SJCRH30 (cell line): ENCODE measurements at regions not wholly inside any gene's neighbourhood (a gene's known extent, or its start where the extent isn't known, plus 50 kb on each side); places are given as distances from the start of the nearest gene placed in this dataset.
A peak's percentile ranks its signal among the peaks of the same experiment; 100 is the strongest.

ENCODE experiments used
- DNase-seq, 2 experiments: peaks; one replicate each; pipeline ENCODE4 v3.0.0-alpha.2; 2015 to 2020
- H3K27ac ChIP-seq: fragments of 250-450 bp; sonication (Bioruptor Pico); 2 replicates; pipeline ENCODE4 v1.5.1; 2020; ENCODE audit warnings: mild to moderate bottlenecking, moderate library complexity
- H3K27me3 ChIP-seq: fragments of 250-450 bp; sonication (Bioruptor Pico); 2 replicates; pipeline ENCODE4 v1.5.1; 2020; ENCODE audit warnings: mild to moderate bottlenecking, moderate library complexity
- H3K36me3 ChIP-seq: fragments of 250-450 bp; sonication (Bioruptor Pico); 2 replicates; pipeline ENCODE4 v1.5.1; 2020; ENCODE audit warnings: mild to moderate bottlenecking, moderate library complexity
- H3K4me1 ChIP-seq: fragments of 250-450 bp; sonication (Bioruptor Pico); 2 replicates; pipeline ENCODE4 v1.5.1; 2020; ENCODE audit warnings: mild to moderate bottlenecking, moderate library complexity
- H3K4me3 ChIP-seq: fragments of 250-450 bp; sonication (Bioruptor Pico); 2 replicates; pipeline ENCODE4 v1.5.1; 2020; ENCODE audit warnings: mild to moderate bottlenecking, moderate library complexity
- H3K9me3 ChIP-seq: fragments of 250-450 bp; sonication (Bioruptor Pico); replicated peaks from 2 replicates; pipeline ENCODE4 v1.5.1; 2020; ENCODE audit warnings: mild to moderate bottlenecking, moderate library complexity

DNA sequence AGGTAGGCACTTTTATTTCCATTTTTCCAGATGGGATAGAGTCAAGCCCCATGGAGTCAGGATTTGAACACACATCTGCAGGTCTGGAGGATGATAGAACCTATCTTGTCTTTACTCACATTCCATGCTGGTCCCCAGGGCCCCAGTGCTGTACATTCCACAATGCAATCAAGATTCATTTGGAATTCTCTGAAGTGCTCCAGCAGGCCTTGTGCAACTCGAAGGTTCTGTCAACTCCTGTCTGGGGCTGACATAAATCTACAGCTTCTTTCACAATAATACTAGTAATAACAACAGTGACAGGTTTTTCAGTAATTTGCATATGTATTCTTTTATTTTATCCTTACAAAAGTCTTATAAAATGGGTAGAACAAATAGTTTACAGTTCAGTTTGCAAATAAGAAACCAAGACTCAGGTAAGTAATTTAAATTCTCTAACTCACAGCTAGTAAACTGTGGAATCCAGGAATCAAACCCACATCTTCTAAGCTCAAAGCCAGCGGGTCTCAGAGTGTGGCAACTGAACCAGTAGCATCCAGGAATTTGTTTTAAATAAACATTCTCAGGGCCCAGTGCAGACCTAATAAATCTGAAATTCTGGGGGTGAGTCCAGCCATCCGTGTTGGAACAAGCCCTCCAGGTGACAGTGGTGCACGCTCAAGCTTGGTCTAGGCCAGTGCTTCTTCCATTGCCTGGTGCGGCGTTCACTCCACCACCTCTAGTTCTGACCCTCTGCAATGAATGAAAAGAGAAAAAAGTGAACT is 137.0 kb upstream of the TNFAIP3 start:
- H3K27ac ChIP-seq, result no peak overlapping the region; the same call in 1 of the 2 replicates
- no peak for DNase-seq
- H3K27me3 ChIP-seq, result no peaks in the 10 kb centered on the region
- H3K9me3 ChIP-seq, result no peaks in the 10 kb centered on the region
- no peaks in the 10 kb centered on the region for H3K36me3 ChIP-seq
- H3K4me3 ChIP-seq, result no peak overlapping the region
- H3K4me1 ChIP-seq, result peaks cover 38% of the 10 kb centered on the region

DNA sequence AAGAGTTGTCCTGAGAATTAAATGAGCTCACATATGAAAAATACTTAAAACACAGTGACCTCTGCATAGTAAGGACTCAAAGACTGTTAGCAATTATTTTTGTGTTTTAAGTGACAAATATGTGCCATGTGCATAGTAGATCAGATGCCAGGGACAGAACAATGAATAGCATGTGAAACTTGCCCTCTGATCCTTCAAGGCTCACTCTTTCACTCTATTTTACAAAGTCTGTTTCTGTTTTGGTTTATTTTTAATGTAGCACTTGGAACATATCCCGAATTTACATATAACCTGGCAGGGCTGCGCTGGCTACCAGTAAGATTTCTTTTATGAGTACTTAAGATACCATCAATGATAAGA is 135.5 kb upstream of the TNFAIP3 start:
- no peak overlapping the region; the same call in 1 of the 2 replicates for H3K27ac ChIP-seq
- H3K4me1 ChIP-seq, result peaks cover 47% of the 10 kb centered on the region
- no peaks in the 10 kb centered on the region for H3K36me3 ChIP-seq
- H3K4me3 ChIP-seq, result no peak overlapping the region
- DNase-seq, result no peak
- H3K27me3 ChIP-seq, result no peaks in the 10 kb centered on the region
- H3K9me3 ChIP-seq, result no peaks in the 10 kb centered on the region

DNA sequence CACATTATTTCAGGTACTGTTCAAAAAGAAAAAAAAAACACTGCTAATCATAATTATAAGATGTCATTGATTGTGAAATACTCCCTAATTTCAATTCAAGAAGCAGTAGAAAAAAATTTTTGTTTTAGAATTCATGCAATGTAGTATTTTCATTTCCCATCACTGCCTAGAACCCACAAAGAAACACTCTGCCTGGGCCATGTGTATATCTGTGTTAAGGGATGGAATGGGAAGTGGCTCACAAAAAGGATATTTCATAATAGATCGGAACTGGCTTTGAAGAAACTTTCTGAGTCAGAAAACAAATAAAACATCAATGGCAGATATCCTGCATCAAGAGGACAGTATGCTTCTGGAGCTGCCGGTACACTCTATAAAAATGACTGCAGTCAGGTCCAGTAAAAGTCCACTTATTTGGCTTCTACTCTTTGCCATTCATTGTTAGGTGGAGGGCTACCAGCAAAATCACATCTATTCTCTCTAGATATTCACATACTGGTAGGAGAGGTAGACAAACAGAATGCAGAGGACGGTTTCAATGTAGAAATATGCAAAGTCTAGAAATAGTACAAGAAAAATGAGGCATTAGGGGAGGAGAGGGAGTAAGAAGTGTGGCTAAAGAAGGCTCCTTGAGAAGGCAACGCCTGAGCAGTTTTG is 135.0 kb upstream of the TNFAIP3 start:
- Histone ChIP-seq H3K27ac (peak overlapping the region; percentile 69), H3K4me1 (peaks cover 52% of the 10 kb centered on the region), H3K27me3 (no peaks in the 10 kb centered on the region), H3K9me3 (no peaks in the 10 kb centered on the region), H3K4me3 (no peak overlapping the region), H3K36me3 (no peaks in the 10 kb centered on the region)
- no peak for DNase-seq

DNA sequence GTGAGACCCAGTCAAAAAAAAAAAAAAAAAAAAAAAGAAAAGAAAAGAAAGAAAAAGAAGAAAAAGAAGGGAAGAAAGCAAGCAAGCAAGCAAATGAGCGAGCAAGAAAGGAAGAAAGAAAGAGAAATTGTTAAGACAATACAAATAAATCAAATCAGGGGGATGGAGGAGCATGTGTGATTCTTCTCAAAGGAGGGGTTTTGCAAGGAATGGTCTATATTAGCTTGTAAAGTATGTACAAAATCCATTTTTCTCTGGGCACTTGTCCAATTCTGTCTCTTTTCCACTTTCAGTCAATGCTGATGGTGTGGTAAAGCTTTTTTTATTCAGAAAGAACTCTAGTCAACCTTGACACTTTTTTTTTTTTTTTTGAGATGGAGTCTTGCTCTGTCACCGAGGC is 133.7 kb upstream of the TNFAIP3 start:
- Histone ChIP-seq H3K4me1 (peaks cover 50% of the 10 kb centered on the region), H3K36me3 (no peaks in the 10 kb centered on the region), H3K27me3 (no peaks in the 10 kb centered on the region), H3K4me3 (no peak overlapping the region), H3K9me3 (no peaks in the 10 kb centered on the region), H3K27ac (no peak overlapping the region)
- no peak for DNase-seq

DNA sequence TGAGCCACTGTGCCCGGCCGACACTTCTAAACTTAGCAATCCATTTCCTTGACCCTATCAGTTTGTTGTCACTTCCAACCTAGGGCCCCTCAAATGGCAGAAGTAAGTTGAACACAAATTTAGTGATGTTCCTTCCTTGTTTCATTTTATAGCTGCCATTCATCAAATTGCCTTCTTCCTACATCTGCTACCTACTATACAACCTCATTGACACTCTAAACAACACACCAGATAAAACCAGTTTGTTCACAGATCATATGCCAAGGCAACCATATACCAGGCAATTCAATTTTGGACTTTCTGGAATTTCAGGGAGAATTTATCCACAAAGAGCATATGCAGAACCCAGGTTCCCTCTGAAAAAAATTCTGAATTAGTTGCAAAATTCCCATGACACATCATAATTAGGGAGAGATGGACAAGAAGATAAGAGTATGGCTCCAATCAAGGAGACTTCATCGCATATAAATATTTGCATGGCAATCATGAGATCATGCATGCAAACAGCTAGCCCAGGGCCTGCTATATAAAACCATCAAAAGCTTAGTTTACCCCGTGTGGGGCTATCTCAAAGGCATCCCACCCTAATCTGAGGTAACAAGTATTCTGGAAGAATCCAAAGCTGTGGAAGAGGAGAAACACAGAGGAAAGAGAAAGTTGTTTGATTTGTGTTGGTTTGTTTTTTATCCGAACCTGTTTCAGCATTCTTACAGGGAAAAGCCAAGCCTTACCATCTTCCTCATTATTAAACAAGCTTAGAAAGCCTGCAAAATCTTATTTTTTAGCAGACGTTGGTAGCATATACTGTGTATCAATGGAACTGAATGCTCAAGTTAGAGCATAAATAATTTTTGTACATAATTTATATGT is 132.8 kb upstream of the TNFAIP3 start:
- Histone ChIP-seq H3K4me3 (no peak overlapping the region), H3K36me3 (no peaks in the 10 kb centered on the region), H3K4me1 (peaks cover 43% of the 10 kb centered on the region), H3K9me3 (no peaks in the 10 kb centered on the region), H3K27ac (no peak overlapping the region), H3K27me3 (no peaks in the 10 kb centered on the region)
- no peak for DNase-seq

DNA sequence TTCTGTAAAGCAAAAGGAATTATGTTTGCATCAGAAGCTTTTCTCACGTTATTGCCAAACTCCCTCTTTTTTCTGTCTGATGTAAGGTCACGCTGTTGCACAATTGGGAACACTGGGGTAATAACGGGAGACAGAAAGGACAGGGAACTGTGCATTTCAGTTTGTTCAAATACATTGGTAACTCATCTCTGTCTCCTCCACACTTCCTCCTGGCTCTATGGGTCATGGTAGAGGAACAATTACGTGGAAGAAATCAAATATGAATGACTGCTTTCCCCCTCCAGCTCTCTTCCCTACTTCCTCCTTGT is 132.2 kb upstream of the TNFAIP3 start:
- no peak overlapping the region for H3K4me3 ChIP-seq
- no peak overlapping the region for H3K27ac ChIP-seq
- H3K4me1 ChIP-seq, result peaks cover 37% of the 10 kb centered on the region
- H3K36me3 ChIP-seq, result no peaks in the 10 kb centered on the region
- H3K27me3 ChIP-seq, result no peaks in the 10 kb centered on the region
- H3K9me3 ChIP-seq, result no peaks in the 10 kb centered on the region
- DNase-seq, result no peak

DNA sequence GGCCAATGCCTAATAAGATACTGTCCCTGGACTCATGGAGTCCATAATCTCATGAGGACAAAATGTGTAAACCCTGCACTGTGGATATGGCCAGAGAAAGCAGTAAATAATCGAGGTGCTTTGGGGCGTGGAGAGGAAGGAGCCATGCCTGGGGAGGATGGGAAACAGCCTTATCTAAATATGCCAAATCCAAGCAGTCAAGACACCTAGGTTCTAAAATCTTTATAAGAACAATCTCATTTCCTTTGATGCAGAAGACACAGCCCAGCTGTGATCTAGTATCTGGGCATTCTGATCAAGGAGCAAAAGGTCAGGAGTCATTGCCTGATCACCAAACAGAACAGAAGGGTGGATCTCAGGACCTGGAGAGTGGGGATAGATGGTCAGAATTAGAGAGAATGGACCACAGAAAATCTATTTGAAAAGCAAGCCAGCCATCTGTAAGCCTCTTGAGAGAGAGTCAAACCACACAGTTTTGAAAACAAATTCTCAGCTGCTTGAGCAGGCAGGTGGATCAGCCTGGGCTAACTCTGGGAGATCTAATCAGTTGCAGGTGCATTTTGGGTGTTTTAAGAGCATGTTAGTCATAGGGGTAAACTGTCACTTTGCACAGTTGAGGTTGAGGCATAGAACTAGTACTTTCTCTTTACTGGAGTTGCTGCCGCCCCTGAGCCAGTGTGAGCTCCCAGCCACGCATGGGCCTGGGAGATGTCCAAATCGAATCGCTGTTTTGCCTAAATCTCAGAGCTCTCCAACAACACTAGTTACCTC is 130.8 kb upstream of the TNFAIP3 start:
- DNase-seq, result peak; percentile 44 to 73
- Histone ChIP-seq H3K27ac (no peak overlapping the region), H3K4me1 (peaks cover 41% of the 10 kb centered on the region), H3K4me3 (no peak overlapping the region), H3K36me3 (no peaks in the 10 kb centered on the region), H3K9me3 (no peaks in the 10 kb centered on the region), H3K27me3 (no peaks in the 10 kb centered on the region)

DNA sequence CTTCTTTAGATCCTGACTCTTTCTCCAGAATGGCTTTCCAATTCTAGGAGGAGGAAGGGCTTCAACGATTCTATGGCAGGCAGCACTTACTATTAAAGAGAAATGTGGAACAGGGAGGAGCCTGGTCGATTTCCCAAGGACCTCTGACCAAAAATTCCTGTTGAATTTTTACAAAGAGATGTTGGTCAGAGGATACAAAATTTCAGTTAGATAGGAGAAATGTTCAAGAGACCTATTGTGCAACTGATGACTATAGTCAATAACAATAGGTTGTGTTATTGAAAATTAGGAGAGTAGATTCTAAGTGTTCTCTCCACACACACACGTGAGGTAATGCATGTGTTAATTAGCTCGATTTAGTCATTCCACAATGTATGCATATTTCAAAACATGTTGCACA is 130.1 kb upstream of the TNFAIP3 start:
- Histone ChIP-seq H3K27ac (no peak overlapping the region), H3K4me3 (no peak overlapping the region), H3K27me3 (no peaks in the 10 kb centered on the region), H3K4me1 (peaks cover 36% of the 10 kb centered on the region), H3K9me3 (no peaks in the 10 kb centered on the region), H3K36me3 (no peaks in the 10 kb centered on the region)
- no peak for DNase-seq

DNA sequence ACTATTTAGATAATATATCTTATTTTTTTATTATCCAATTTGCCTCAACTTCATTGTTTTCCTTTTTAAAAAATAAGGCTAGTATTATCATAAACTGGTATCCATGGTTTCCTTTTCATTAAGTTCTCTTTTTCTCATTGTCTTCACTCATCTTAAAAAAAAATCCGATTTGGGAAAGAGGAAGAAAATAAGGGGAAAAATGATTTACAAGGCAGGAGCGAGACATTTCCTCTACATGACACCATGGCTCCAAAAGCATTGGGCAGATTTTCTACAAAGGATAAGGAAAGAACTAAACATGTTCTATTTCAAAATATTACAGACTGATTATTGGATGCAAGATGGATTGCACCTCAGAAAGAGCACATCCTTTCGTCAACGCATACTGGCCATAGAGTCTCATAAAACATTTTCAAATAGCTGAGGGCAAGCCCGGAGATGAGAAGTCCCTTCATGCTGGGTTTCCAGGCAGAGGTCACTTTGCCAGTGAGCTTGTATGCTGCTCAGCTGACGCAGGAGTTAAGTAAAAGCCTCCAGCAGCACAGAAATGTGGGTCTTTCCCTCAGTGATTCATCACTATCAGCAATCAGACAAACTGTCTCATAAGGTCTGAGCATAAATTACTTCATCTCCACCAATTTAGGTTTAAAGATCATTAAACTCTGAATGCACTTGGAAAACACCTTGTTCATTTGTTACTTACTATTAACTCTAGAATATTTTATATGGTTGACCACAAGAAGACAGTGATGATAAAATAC is 129.0 kb upstream of the TNFAIP3 start:
- H3K4me1 ChIP-seq, result peaks cover 25% of the 10 kb centered on the region
- H3K9me3 ChIP-seq, result no peaks in the 10 kb centered on the region
- no peak overlapping the region for H3K27ac ChIP-seq
- H3K36me3 ChIP-seq, result no peaks in the 10 kb centered on the region
- no peaks in the 10 kb centered on the region for H3K27me3 ChIP-seq
- no peak overlapping the region for H3K4me3 ChIP-seq
- no peak for DNase-seq

DNA sequence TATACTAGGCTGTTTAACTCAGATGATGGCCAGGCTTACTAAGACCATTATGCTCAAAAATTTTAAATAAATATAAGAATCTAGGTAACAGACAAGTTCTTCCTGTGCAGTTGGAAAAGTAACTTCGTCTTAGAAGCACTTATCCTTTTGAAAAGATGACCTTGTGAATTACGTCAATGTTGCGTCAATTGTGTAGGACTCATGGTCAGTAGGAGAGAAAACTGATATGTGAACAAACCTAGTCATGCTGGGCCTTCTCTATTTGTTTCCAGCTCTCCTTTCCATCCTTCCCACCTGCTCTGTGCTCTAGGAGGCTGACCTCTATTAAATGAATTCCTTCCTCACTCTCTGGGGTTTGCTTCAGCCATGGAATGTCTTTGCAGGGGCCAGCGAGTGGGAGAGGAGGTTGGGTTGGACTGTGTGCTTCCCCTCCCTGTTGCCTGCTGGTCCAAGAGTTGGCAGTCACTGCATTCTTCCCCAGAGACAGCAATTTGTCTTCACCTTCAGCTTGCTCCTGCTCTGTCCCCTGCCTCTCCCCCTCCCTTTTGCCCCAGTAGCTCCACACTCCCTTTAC is 128.0 kb upstream of the TNFAIP3 start:
- Histone ChIP-seq H3K4me3 (no peak overlapping the region), H3K27ac (no peak overlapping the region), H3K36me3 (no peaks in the 10 kb centered on the region), H3K4me1 (peaks cover 25% of the 10 kb centered on the region), H3K27me3 (no peaks in the 10 kb centered on the region), H3K9me3 (no peaks in the 10 kb centered on the region)
- no peak for DNase-seq

DNA sequence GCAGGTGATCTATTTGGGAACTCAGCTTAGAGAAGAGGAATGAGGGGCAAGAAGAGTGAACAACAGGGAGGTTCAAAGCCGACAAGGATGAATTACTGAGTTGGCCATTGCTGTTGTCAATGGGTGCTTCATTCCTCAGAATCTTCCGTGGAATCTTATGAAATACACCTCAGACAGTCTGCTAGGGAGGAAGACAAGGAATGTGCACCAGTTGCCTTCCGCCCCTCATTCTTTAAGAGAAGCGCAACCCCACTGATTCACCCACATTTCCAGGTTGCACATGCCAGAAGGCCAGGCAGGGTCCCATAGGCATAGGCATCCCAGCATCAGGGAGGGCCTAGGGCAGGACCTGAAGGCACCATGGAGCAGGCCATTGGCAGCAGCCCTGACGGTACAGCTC is 127.5 kb upstream of the TNFAIP3 start:
- no peak for DNase-seq
- no peak overlapping the region for H3K27ac ChIP-seq
- H3K9me3 ChIP-seq, result no peaks in the 10 kb centered on the region
- no peaks in the 10 kb centered on the region for H3K27me3 ChIP-seq
- no peak overlapping the region for H3K4me3 ChIP-seq
- no peaks in the 10 kb centered on the region for H3K36me3 ChIP-seq
- H3K4me1 ChIP-seq, result peaks cover 25% of the 10 kb centered on the region

DNA sequence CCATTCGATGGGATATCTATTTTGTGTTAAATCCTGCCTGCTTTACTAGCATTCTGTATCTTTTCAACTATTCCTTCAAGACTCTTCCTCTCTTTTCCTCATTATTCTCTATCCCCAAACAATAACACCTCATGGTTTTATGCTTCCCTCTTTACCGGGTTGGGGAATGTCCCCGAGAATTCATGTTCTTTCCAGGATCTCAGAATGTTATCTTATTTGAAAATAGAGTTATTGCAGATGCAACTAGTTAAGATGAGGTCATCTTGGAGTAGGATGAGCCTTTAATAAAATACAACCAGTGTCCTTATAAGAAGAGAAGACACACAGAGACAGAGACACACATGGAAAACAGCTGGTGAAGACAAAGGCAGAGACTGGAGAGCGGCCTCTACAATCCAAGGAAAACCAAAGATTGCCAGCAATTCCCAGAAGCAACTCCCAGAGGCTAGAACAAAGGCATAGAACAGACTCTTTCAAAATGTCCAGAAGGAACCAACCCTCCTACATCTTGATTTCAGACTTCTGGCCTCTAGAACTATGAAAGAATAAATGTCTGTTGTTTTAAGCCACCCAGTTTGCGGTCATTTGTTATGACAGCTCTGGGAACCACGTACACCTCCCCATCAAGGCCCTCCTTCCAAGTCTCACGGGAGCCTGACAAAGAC is 126.8 kb upstream of the TNFAIP3 start:
- no peak overlapping the region for H3K27ac ChIP-seq
- H3K36me3 ChIP-seq, result no peaks in the 10 kb centered on the region
- no peaks in the 10 kb centered on the region for H3K27me3 ChIP-seq
- H3K4me1 ChIP-seq, result peaks cover 25% of the 10 kb centered on the region
- H3K9me3 ChIP-seq, result no peaks in the 10 kb centered on the region
- H3K4me3 ChIP-seq, result no peak overlapping the region
- no peak for DNase-seq

DNA sequence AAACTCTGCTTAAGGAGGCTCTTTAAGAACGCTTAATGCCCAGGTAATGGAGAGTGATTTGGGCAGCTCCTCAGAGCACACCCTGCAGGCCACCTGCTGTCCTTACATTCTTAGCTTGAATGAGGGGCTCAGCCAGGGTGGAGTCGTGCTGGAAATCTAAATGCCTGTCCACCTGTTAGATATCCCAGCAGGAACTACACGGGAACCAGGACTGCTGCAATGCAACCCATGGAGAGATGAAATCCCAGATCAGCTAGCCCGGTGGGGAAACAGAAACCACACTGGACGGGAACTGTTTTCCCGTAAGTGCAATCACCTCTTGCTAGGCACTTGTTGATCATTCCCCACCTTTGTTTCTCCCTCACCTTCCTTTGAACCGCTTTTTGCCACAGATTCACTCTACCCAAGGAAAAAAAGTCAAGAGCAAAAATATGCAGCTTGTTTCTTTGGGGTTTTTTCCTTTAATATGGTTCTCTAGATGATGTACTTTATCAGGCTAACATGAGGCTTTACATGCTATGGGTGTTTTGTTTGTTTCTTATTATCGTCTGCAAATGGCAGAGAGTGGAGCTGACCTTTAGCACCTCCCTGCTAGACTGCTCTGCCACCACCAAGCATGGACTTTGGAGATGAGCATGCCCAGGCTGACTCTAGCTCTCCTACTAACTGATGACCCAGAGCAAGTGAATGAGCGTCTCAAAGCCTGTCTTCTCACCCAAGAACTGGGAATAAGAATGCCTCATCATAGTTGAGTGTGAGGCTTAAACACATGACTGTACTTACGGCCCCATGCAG is 125.9 kb upstream of the TNFAIP3 start:
- no peaks in the 10 kb centered on the region for H3K36me3 ChIP-seq
- peaks cover 19% of the 10 kb centered on the region for H3K4me1 ChIP-seq
- no peak overlapping the region for H3K4me3 ChIP-seq
- H3K27ac ChIP-seq, result no peak overlapping the region
- H3K27me3 ChIP-seq, result no peaks in the 10 kb centered on the region
- peak in 1 of 2 experiments; percentile 45 for DNase-seq
- no peaks in the 10 kb centered on the region for H3K9me3 ChIP-seq
